Skeletal muscle satellite cell (primary cell): ENCODE measurements at regions not wholly inside any gene's neighbourhood (a gene's known extent, or its start where the extent isn't known, plus 50 kb on each side); places are given as distances from the start of the nearest gene placed in this dataset.
A peak's percentile ranks its signal among the peaks of the same experiment; 100 is the strongest.

ENCODE experiments used
- H3K27me3 ChIP-seq: 2 replicates; pipeline ENCODE4 v1.7.0; 2013; ENCODE audit warnings: low read length; ENCODE audit not compliant: control insufficient read depth, insufficient read depth
- H3K36me3 ChIP-seq: 2 replicates; pipeline ENCODE4 v1.7.0; 2013; ENCODE audit warnings: mild to moderate bottlenecking, control low read depth, low read length; ENCODE audit not compliant: insufficient read depth
- H3K4me1 ChIP-seq: 2 replicates; pipeline ENCODE4 v1.7.0; 2013; ENCODE audit warnings: low read length; ENCODE audit not compliant: control insufficient read depth, insufficient read depth
- H3K4me2 ChIP-seq: 2 replicates; pipeline ENCODE4 v1.7.0; 2013; ENCODE audit warnings: mild to moderate bottlenecking, low read length
- H3K4me3 ChIP-seq: 2 replicates; pipeline ENCODE4 v1.7.0; 2013; ENCODE audit warnings: low read length
- H3K9ac ChIP-seq: 2 replicates; pipeline ENCODE4 v1.7.0; 2013; ENCODE audit warnings: mild to moderate bottlenecking, low read depth, low read length, moderate library complexity
- H3K9me3 ChIP-seq: replicated peaks from 2 replicates; pipeline ENCODE4 v1.7.0; 2013; ENCODE audit warnings: mild to moderate bottlenecking, control low read depth, low read length

- Histone ChIP-seq H3K9me3 (no peaks in the 10 kb centered on the region), H3K27me3 (no peaks in the 10 kb centered on the region), H3K36me3 (no peaks in the 10 kb centered on the region), H3K4me3 (no peak overlapping the region), H3K4me1 (peaks cover 38% of the 10 kb centered on the region), H3K9ac (peak overlapping the region; percentile 48), H3K4me2 (peak overlapping the region; percentile 55)
Observed at GRCh38 chr21:35510957-35511695, 462.0 kb upstream of the RUNX1 start.

GRCh38 chr21:35510294-35510693 lies 461.2 kb upstream of the RUNX1 start:
- Histone ChIP-seq H3K9ac (no peak overlapping the region), H3K9me3 (no peaks in the 10 kb centered on the region), H3K36me3 (no peaks in the 10 kb centered on the region), H3K27me3 (no peaks in the 10 kb centered on the region), H3K4me1 (peaks cover 38% of the 10 kb centered on the region), H3K4me3 (no peak overlapping the region), H3K4me2 (no peak overlapping the region)

GRCh38 chr21:35509001-35509704 lies 460.1 kb upstream of the RUNX1 start:
- Histone ChIP-seq H3K9me3 (no peaks in the 10 kb centered on the region), H3K9ac (no peak overlapping the region), H3K4me2 (no peak overlapping the region), H3K4me1 (peaks cover 41% of the 10 kb centered on the region), H3K36me3 (no peaks in the 10 kb centered on the region), H3K27me3 (no peaks in the 10 kb centered on the region), H3K4me3 (no peak overlapping the region)

GRCh38 chr21:35508139-35508888 lies 459.2 kb upstream of the RUNX1 start:
- Histone ChIP-seq H3K4me3 (no peak overlapping the region), H3K9ac (no peak overlapping the region)

GRCh38 chr21:35507181-35507759 lies 458.2 kb upstream of the RUNX1 start:
- H3K4me1 ChIP-seq: peaks cover 46% of the 10 kb centered on the region
- no peaks in the 10 kb centered on the region for H3K9me3 ChIP-seq
- H3K27me3 ChIP-seq: no peaks in the 10 kb centered on the region
- H3K36me3 ChIP-seq: no peaks in the 10 kb centered on the region
- no peak overlapping the region for H3K4me2 ChIP-seq
- no peak overlapping the region for H3K9ac ChIP-seq
- H3K4me3 ChIP-seq: no peak overlapping the region

More at GRCh38 chr21:35508139-35508888, 459.2 kb upstream of the RUNX1 start:
- Histone ChIP-seq H3K4me1 (peaks cover 49% of the 10 kb centered on the region), H3K9me3 (no peaks in the 10 kb centered on the region), H3K36me3 (no peaks in the 10 kb centered on the region), H3K4me2 (no peak overlapping the region), H3K27me3 (no peaks in the 10 kb centered on the region)

GRCh38 chr21:35506771-35507170 lies 457.7 kb upstream of the RUNX1 start:
- no peak overlapping the region for H3K4me3 ChIP-seq
- H3K9me3 ChIP-seq: no peaks in the 10 kb centered on the region
- H3K36me3 ChIP-seq: no peaks in the 10 kb centered on the region
- H3K27me3 ChIP-seq: no peaks in the 10 kb centered on the region
- H3K4me2 ChIP-seq: no peak overlapping the region
- peaks cover 41% of the 10 kb centered on the region for H3K4me1 ChIP-seq
- no peak overlapping the region for H3K9ac ChIP-seq

GRCh38 chr21:35506352-35506751 lies 457.2 kb upstream of the RUNX1 start:
- H3K9me3 ChIP-seq: no peaks in the 10 kb centered on the region
- no peaks in the 10 kb centered on the region for H3K27me3 ChIP-seq
- peaks cover 37% of the 10 kb centered on the region for H3K4me1 ChIP-seq
- no peak overlapping the region for H3K4me3 ChIP-seq
- H3K36me3 ChIP-seq: no peaks in the 10 kb centered on the region
- no peak overlapping the region for H3K9ac ChIP-seq
- no peak overlapping the region for H3K4me2 ChIP-seq

- no peaks in the 10 kb centered on the region for H3K9me3 ChIP-seq
- H3K4me3 ChIP-seq: no peak overlapping the region
- H3K27me3 ChIP-seq: no peaks in the 10 kb centered on the region
- no peaks in the 10 kb centered on the region for H3K36me3 ChIP-seq
- H3K9ac ChIP-seq: no peak overlapping the region
- peaks cover 26% of the 10 kb centered on the region for H3K4me1 ChIP-seq
- H3K4me2 ChIP-seq: no peak overlapping the region
Observed at GRCh38 chr21:35504951-35505466, 455.9 kb upstream of the RUNX1 start.

- H3K36me3 ChIP-seq: no peaks in the 10 kb centered on the region
- no peak overlapping the region for H3K4me2 ChIP-seq
- no peaks in the 10 kb centered on the region for H3K27me3 ChIP-seq
- H3K9ac ChIP-seq: no peak overlapping the region
- no peak overlapping the region for H3K4me3 ChIP-seq
- H3K4me1 ChIP-seq: peaks cover 24% of the 10 kb centered on the region
- no peaks in the 10 kb centered on the region for H3K9me3 ChIP-seq
Observed at GRCh38 chr21:35504277-35504676, 455.2 kb upstream of the RUNX1 start.

- H3K9ac ChIP-seq: no peak overlapping the region
- H3K4me1 ChIP-seq: peaks cover 18% of the 10 kb centered on the region
- no peaks in the 10 kb centered on the region for H3K27me3 ChIP-seq
- H3K36me3 ChIP-seq: no peaks in the 10 kb centered on the region
- H3K4me3 ChIP-seq: no peak overlapping the region
- H3K9me3 ChIP-seq: no peaks in the 10 kb centered on the region
- H3K4me2 ChIP-seq: peak overlapping the region; percentile 19
Observed at GRCh38 chr21:35503671-35504070, 454.6 kb upstream of the RUNX1 start.

- no peak overlapping the region for H3K4me2 ChIP-seq
- H3K9me3 ChIP-seq: no peaks in the 10 kb centered on the region
- H3K27me3 ChIP-seq: no peaks in the 10 kb centered on the region
- H3K9ac ChIP-seq: no peak overlapping the region
- H3K4me1 ChIP-seq: peaks cover 12% of the 10 kb centered on the region
- H3K4me3 ChIP-seq: no peak overlapping the region
- no peaks in the 10 kb centered on the region for H3K36me3 ChIP-seq
Observed at GRCh38 chr21:35502821-35503220, 453.7 kb upstream of the RUNX1 start.
